ENCODE measurements at regions not wholly inside any gene's neighbourhood (a gene's known extent, or its start where the extent isn't known, plus 50 kb on each side); places are given as distances from the start of the nearest gene placed in this dataset.
"Not testable (repeated sequence)": the region's sequence is repeated elsewhere in the genome, so short reads cannot be mapped to it uniquely, and the experiment has no call there.

GRCh38 chr10:34908481-34908880 lies 93.4 kb upstream of the PARD3 start:
- DNase-seq (ENCODE audit: low spot score): no peak

DNA sequence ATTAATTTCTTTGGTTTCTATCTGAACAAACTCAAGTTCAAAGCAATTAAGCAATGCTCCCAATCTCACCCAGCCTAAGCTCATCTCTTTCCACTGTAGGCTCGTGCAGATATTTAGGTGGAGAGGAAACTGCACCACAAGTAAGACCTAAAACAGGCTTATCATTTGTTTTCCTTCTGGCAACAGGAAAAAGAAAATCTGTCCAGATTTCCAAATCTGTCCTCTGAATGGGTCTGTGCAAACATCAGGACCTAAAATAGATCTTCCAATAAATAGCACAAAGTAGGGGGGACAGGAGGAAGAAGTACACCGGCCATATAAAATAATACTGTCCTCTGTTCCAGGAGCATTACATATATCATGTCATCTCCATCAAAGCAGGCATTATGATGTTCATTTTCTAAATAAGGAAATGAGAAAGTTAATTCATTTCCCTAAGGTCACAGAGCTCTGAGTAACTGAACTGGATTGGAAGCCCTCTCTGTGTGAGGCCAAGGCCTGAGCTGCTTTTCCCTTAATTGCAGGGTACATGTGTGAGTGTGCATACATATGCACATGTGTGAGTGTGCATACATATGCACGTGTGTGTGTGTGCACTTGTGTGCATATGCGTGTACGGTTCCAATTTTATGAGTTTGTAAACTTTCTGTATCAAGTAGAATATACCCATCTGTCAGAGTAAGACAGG lies 92.8 kb upstream of the PARD3 start:
- no peak for DNase-seq (ENCODE audit: low spot score)

DNA sequence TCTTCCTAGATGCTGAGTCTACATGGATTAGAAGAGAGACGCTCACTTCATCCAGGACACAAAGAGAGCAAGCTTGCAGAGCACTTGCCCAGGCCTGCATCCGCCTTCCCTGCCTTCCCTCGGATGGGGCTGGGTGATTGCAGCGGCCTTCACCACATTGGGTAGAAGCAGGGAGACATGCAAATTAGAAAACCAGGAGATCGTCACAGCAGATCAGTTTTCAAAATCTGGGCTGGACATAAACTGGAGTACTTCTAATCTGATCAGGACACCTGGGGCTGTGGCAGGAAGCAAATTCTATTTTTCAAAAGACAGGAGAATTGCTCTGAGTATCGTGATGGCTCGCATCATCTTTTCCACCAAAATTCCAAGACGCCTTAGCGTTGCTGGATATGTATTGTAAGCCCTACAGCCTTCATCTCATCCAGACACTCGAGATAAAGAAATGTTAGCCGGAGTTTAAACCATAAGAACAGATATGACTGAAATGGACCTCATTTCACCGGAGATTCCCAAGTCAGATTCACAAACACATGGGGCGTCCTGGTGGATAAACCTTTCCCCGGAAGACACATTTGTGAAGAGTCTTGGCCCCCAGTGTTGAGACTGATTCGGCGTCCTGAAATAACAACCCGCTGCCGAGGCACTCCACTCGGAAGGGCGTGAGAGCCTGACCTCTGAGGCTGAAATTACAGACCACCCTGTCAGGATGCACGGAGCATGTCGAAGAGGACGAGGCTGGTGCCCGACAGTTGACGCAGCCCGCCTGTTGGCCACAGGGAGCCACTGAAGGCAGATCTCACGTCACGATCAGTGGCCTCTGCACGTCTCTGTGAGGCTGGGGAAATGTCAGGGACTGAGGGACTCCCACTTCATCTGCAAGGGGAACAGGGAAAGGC lies 91.2 kb upstream of the PARD3 start:
- DNase-seq (ENCODE audit: low spot score): no peak

DNA sequence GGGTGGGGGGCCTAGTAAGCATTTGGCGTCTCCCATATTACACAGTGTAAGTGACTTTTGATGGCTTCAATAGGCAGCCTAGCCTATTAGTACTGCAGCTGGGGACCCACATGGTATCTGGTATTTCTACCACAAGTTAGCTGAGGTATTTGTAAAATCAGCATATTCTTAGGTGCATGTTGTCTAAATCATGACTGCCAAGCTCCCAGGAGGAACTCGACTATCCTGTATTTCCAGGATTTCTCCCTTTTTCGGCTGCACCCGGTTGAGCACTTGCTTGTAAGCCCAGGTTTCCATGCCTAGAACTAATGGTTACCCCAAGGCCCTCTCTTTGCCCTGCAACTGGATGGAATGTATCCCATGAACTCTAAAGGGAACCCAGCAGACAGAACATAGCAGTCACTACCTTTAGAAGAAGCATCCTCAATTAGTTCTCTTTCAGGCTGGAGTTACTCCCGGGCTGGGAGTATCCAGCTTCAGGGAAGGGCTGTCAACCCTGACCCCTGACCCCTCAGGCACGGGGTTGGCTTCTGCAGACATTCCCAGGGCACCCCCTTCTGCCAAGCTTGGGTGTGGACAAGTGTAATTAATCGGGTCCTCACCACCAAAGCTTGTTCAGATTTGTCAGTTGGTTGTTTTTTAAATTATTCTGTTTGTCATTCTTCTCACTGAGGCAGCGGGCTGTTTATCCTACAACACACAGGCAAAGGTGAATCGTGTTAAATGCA lies 90.3 kb upstream of the PARD3 start:
- DNase-seq (ENCODE audit: low spot score): no peak

- DNase-seq (ENCODE audit: low spot score): no peak
Observed at GRCh38 chr10:34904191-34904590, 89.1 kb upstream of the PARD3 start.

GRCh38 chr10:34899161-34899560 lies 84.1 kb upstream of the PARD3 start:
- no peak for DNase-seq (ENCODE audit: low spot score)

- no peak for DNase-seq (ENCODE audit: low spot score)
Observed at GRCh38 chr10:34895977-34896376, 80.9 kb upstream of the PARD3 start.

GRCh38 chr10:34895046-34895445 lies 80.0 kb upstream of the PARD3 start:
- DNase-seq (ENCODE audit: low spot score): not testable (repeated sequence)

DNA sequence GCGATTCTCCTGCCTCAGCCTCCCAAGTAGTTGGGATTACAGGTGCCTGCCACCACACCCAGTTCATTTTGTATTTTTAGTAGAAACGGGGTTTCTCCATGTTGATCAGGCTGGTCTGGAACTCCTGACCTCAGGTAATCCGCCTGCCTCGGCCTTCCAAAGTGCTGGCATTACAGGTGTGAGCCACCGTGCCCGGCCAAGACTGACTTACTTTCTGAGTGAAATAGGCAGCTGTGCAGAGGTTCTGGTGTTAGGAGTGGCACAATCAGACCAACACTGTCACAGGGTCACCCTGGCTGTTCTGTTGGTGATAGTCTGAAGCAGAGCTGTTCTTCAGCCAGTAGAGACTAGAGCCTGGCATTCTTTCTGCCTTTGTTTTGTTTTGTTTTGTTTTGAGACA lies 77.4 kb upstream of the PARD3 start:
- not testable (repeated sequence) for DNase-seq (ENCODE audit: low spot score)

DNA sequence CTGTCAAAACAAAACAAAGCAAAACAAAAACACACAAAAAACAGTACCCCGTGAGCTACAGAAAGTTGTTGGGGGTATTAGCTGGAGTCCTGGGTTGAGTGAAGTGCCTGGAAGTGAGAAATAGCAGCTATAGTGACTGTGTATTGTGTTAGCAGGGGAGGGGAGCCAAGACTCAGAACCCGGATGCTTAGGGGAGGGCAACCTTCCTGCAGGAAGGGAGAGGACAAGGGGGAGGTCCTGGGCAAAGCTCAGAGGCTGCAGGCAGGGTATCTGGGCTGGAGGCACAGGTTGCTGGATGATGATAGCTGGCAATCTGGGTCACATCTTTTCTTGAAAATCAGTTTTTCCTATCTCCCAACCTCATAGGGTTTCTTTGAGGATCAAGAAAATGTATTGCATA lies 75.8 kb upstream of the PARD3 start:
- no peak for DNase-seq (ENCODE audit: low spot score)

GRCh38 chr10:34889004-34889869 lies 74.1 kb upstream of the PARD3 start:
- DNase-seq (ENCODE audit: low spot score): no peak

DNA sequence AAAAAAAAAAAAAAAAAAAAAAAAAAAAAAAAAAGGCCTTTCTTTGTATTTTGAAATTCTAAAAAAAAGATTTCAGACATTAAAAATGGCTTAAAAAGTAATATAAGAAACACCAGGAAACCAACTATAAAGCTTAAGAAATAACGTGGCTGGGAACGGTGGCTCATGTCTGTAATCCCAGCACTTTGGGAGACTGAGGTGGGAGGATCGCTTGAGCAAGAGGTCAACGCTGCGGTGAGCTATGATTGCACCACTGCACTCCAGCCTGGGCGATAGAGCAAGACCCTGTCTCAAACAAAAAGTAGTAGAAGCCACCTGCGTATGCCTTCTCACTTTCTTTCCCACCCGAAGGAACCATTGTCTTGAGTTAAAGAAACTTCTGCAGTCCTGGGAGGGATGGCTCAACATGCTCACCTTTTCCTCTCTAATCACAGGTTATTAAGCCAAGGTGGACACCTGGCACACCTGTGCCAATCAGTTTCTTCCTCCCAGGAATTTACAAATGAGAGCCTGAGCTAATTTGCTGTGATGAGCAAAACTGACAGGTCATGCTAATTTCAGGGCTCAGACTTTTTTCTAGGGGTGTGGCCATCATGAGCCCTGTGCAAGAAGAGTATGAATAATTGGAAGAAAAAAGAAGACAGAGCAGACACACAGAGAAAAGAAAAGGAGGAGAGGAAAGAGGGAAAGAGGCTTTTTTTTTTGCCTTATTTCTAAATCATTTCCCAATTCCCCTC lies 72.0 kb upstream of the PARD3 start:
- no peak for DNase-seq (ENCODE audit: low spot score)

DNA sequence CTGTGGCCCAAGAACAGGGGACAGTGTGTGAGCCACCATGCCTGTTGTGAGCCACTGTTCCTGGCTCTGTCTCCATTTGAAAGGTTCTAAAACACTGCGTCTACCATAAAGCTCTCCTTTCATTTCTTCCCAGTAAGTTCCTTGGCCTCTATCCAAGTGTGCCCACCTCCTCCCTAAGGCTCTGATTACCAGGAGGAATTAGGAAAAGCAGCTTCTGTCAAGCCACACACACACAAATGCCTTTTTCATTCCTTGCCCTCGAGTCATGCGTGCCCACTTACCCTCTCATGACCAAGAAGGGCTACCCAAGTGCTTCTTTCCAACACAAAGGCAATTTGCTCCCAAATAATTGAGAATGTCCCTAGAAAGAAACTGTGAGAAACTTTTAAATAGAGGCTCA lies 70.8 kb upstream of the PARD3 start:
- DNase-seq (ENCODE audit: low spot score): no peak

DNA sequence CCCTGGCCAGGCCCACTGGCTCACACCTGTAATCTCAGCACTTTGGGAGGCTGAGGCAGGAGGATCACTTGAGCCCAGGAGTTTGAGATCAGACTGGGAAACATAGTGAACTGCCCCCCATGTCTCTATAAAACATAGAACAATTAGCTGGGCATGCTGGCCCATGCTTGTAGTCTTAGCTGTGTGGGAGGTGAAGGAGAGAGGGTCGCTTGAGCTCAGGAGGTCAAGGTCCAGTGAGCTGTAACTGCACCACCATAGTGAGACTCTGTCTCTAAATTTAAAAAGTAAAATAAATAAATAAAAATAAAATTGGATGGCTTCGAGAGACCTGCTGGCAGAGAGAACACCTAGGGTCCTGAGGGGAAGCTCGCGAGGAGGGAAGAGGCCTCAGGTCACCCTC lies 69.9 kb upstream of the PARD3 start:
- DNase-seq (ENCODE audit: low spot score): no peak

DNA sequence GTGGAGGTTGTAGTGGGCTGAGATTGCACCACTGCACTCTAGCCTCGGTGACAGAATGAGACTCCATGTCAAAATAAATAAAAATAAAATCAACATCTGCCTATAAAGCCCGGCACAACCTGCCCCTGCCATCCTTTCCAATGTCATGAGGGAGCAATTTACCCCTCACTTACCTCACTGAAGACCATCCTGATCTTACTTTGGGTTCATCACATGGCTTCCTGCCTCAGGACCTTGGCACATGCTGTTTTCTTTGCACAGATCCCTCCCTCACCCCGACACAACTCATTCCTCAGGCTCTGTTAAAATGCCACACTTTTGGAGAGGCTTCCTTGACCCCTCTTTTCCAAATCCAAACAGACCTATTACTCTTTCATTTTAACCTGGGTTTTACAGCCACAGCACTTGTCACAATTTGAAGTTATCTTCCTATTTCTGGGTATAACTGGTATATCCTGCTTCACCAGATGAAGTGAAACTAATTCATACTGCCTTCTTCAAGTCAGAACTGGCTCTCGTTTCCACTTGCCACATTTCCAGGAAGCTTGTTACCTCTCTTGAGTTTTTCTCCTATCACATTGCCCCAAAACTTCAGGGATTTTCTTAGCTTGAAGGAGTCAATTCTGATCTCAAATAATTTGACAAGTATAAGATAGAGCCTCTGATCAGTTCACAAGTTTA lies 69.3 kb upstream of the PARD3 start:
- no peak for DNase-seq (ENCODE audit: low spot score)

DNA sequence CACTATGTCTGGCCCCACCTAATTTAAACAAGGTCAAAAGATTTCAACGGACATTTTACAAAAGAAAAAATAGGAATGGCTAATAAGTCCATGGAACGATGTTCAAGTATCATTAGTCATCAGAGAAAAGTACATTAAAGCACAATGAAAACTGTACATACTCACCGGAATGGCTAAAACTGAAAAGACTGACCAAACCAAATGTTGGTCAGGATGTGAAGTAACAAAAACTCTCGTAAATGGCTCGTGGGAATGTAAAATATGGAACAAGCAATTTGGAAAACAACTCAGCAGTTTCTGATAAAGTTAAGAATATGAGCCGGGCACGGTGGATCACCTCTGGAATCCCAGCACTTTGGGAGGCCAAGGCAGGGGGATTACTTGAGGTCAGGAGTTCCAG lies 65.7 kb upstream of the PARD3 start:
- DNase-seq (ENCODE audit: low spot score): no peak

- DNase-seq (ENCODE audit: low spot score): not testable (repeated sequence)
Observed at GRCh38 chr10:34878651-34879050, 63.6 kb upstream of the PARD3 start.

- DNase-seq (ENCODE audit: low spot score): no peak
Observed at GRCh38 chr10:34875061-34875460, 60.0 kb upstream of the PARD3 start.

GRCh38 chr10:34872820-34873219 lies 57.7 kb upstream of the PARD3 start:
- no peak for DNase-seq (ENCODE audit: low spot score)

DNA sequence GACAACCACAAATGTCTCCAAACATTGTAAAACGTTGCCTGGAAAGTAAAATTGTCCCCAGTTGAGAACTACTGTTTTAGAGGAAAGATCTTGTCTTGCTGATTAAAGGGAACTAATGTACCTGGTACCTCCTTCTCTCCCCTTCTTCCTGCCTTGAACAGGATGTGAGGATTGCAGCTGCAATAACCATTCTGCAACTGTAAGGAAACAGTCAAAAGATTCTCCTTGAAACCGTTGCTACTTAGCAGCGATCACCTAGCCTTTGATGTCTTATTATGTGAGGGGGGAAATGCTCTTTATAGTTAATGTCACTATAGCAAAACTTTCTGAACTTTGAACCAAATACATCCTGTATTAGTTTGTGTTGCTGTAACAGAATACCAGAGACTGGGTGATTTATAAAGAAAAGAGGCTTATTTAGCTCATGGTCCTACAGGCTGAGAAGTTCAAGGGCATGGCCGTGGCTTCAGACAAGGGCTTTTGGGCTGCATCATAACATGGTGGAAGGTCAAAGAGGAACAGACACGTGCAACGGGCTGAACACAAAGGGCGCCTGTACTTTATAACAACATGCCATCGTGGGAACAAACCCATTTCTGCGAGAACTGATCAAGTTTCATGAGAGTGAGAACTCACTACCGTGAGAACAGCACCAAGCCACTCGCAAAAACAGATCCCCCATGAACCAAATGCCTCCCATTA lies 54.2 kb upstream of the PARD3 start:
- DNase-seq (ENCODE audit: low spot score): no peak

All from RKO (cell line).